HG03095 (cell line): ENCODE measurements at regions not wholly inside any gene's neighbourhood (a gene's known extent, or its start where the extent isn't known, plus 50 kb on each side); places are given as distances from the start of the nearest gene placed in this dataset.

Experiments used
- ATAC-seq: cut with Tn5 transposase; IDR thresholded peaks from one replicate; pipeline ENCODE4 v1.9.1; 2021; ENCODE audit warnings: moderate library complexity; ENCODE audit not compliant: unreplicated experiment

DNA sequence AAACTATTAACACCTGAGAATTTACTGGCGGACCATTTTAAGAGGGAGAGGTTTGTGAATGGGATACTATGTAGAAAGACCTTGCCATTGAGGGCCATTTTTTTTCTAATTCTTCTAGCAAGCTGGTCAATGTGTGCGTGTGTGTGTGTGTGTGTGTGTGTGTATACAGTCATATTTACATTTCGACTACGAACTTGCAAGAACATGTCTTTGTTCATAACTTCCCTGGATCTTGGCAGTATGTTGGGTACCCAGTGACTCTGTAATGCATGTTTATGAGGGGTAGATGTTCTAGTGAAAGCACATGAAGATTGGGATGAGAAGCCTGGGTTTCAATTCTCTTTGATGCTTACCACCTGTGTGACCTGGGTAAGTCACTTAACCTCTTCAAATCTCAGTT lies 133.6 kb downstream of the UBE2E3 start:
- no peak for ATAC-seq

DNA sequence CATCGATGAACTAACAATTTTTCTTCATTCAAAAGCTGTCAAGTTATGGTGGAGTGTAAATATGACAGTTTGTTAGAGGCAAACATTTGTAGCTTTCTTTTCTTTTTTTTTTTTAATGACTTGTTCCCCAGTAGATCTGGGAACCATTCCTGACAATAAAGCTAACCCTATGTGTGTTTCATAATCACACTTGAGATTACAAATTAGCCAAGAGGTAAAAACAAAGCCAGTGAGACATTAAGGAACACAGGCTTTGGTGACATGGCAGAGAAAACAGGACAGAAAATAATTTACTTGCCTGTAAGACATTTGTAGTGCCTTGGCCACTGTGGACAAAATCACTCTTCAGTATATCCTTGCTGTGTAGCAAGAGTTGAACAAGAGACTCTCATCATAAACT lies 135.9 kb downstream of the UBE2E3 start:
- ATAC-seq = no peak

DNA sequence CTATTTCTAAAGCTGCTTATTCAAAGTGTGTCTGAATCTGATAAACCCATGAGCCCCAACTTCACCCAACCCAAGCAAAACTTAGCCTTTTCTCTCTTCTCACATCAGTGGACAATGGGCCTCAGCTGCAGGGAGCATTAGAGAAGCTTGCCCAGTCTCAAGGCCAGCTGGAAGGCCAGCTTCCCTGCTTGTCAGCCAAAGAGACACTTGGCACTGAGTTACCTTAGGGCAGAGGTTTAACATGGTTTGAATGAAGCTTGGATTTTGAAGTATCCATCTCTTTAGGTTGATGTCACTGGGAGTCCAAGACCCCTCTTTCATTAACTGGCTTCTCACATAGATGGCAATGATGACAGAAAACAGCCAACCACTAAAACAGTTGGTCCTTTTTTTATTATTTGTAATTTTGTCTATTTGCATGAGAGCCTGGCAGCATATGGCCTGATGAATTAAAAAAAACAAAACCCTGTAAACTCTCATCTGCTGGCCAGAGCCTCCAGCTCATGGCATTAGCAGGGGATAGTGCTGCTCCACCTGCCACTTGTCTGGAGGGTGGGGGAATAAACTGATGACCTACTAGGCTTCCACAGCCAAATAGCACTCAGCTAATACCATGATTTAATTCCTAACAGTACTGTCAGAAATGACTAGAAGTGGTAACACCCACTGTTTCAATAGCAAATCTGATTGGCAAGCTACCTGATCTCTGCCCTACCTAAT lies 137.0 kb downstream of the UBE2E3 start:
- ATAC-seq = no peak

DNA sequence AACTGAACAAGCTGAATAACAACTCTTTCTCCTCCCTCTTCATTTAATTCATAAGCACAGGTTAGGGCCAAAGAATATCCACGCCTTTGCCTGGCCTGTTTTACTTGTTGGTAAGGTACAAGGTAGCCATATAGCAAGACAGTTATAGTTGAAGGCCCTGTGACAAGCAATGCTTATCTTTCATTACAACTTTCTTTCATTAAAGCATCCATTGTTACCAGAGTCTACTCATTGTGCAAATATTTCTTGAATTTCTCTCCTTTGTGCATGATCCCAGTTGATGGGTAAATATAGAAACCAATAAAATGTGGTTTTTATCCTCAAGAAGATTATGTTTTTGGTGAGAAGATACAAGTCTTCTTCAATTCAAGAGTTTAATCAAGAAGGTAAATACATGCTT lies 140.2 kb downstream of the UBE2E3 start:
- no peak for ATAC-seq

DNA sequence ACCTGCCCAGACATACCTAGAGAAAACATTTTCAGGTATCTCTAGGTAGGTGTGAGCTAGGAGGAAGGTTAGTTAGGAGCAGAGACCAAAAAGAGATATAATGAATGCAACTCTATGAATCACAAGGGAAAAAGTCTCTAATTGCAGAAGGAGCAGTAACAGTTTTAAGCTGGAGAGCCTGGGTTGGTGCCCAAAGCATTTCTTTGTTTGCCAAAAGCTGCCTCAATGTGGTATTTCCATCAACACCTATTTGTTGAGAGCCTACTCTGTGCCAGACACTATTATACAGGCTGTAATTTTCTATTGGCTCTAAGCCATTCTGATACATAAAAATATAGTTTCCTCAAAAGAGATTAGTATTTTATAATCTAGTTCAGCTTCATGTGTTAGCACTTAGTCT lies 141.6 kb downstream of the UBE2E3 start:
- ATAC-seq = no peak

- ATAC-seq = no peak
Measured at GRCh38 chr2:181122601-181123000, 142.2 kb downstream of the UBE2E3 start.

GRCh38 chr2:181123798-181124231 lies 143.4 kb downstream of the UBE2E3 start:
- peak; percentile 95 for ATAC-seq

- ATAC-seq = no peak
Measured at GRCh38 chr2:181124497-181124896, 144.1 kb downstream of the UBE2E3 start.

- no peak for ATAC-seq
Measured at GRCh38 chr2:181125359-181125758, 145.0 kb downstream of the UBE2E3 start.

DNA sequence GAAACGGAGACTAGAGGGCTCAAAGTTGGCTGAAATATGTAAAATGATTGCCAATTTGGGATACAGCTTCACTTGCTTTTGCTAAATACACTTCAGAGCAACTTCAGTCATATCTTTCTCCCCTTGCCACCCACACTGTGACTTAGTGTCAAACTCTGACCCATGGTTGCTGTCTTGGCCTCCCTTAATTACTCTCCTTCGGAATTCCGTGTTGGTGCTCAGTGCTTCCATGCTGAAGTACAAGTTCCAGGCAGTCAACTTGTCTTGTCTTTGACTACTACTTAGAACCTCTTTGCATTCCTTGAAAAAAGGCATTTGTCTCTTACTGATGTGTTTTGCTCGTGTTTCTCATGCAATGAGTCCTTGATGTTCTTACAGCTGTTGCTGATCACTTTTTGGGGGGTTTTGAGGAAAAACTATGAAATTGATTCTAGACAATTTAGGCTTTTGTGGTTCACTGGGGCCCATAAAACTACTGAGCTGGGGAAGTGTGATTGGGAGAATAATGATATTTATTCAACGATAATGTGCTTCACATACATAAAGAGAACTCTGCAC lies 146.0 kb downstream of the UBE2E3 start:
- no peak for ATAC-seq

GRCh38 chr2:181128199-181128598 lies 147.8 kb downstream of the UBE2E3 start:
- ATAC-seq = peak; percentile 64

- ATAC-seq = no peak
Measured at GRCh38 chr2:181129364-181130056, 149.1 kb downstream of the UBE2E3 start.

- no peak for ATAC-seq
Measured at GRCh38 chr2:181130686-181131085, 150.3 kb downstream of the UBE2E3 start.

DNA sequence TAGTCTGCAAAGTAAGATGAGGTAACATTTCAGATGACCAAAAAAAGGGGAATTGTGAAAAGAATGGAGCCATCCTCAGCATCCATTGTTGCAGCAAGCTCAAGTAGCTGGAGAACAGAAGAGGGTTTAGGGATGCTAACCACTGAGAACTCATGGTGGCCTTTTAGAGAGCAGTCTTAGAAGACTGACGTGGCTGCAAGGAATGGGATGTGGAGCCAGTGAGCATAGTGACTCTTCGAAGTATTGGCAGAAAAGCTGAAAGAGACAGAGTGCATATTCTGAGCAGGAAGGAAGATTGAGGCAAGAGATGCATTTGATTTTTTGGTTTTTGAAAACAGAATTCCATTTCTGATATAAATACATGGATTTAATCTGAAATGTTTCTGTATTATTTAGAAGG lies 151.2 kb downstream of the UBE2E3 start:
- ATAC-seq = no peak

GRCh38 chr2:181138816-181139215 lies 158.4 kb downstream of the UBE2E3 start:
- no peak for ATAC-seq

- ATAC-seq = no peak
Measured at GRCh38 chr2:181139831-181140230, 159.4 kb downstream of the UBE2E3 start.

DNA sequence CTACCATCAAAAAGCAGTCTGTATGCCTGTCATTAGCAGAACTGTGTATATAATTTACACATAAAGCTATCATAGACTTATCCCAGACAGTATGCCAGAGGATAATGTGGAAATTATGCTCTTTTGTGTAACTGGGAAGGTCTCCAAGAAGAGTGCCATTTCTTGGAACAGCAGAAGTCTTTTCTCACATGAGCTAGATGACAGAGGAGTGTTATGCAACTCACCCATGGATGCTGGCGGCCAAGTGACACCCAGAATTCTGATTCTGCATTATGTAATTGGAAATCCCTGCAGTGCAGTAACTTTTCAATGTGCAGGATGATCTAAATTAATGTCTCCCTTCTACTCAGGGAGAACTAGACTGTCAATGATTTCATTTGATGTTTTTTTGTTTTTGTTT lies 160.0 kb downstream of the UBE2E3 start:
- no peak for ATAC-seq

DNA sequence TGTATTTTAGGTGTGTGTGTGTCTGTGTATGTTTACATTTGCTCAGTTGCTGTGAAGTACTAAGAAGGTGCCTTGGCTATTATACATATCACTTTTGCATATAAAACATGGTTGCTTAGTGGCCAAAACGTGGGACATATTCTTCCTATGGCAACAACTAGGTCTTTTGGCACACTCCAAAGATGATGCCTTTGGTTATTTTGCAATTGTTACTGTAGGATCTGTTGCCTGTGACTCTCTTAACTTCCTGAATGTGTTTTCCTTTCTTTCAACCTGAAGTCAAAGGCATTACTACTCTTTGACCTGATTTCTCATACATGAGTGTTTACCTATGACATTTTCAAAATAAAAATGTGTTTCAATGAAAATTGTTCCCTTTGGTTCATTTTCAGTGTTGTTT lies 160.5 kb downstream of the UBE2E3 start:
- no peak for ATAC-seq

GRCh38 chr2:181141676-181142075 lies 161.3 kb downstream of the UBE2E3 start:
- no peak for ATAC-seq

DNA sequence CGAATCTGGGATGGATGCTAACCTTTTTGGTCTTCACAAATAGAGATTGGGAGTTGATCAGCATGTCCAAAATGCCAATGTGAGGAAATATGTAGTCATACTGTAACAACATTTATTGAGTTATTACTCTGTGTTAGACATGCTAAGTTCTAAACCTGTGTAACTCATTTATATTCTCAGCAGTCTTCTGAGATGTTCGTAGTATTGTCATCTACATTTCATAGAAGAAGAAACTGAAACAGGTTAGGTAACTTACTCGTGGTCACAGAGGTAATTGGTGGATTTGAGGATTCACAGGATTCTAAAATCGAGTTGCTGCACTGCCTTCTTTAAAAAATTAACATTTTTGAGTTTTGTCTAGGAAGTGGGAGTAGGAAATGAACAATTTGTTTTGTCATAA lies 162.1 kb downstream of the UBE2E3 start:
- no peak for ATAC-seq

- ATAC-seq = no peak
Measured at GRCh38 chr2:181143790-181144300, 163.4 kb downstream of the UBE2E3 start.

- no peak for ATAC-seq
Measured at GRCh38 chr2:181145645-181146044, 165.2 kb downstream of the UBE2E3 start.
